Lung (tissue), 11 donors: ENCODE measurements at regions not wholly inside any gene's neighbourhood (a gene's known extent, or its start where the extent isn't known, plus 50 kb on each side); places are given as distances from the start of the nearest gene placed in this dataset.

Experiments used
- ATAC-seq: fragments of 200-7000 bp; cut with Tn5 transposase; one replicate; pipeline ENCODE4 v1.9.1; 2020; ENCODE audit warnings: moderate number of reproducible peaks; ENCODE audit not compliant: insufficient read depth, low FRiP score
- DNase-seq, 3 donors: peaks; one replicate each; pipeline ENCODE4 v3.0.0-alpha.2; 2013 to 2017
- H3K27ac ChIP-seq, 2 donors: one replicate each; pipeline ENCODE4 v1.5.1; 2013; ENCODE audit warnings: mild to moderate bottlenecking in 2 of 2, moderate library complexity in 2 of 2, control low read depth in 1 of 2, inconsistent platforms in 1 of 2, low read depth in 1 of 2, low read length in 1 of 2
- H3K27me3 ChIP-seq, 3 donors: one replicate each; pipeline ENCODE4 v1.5.1; 2013; ENCODE audit warnings: low read length in 2 of 3; ENCODE audit not compliant: control insufficient read depth in 3 of 3, insufficient read depth in 3 of 3
- H3K36me3 ChIP-seq, 4 donors: one replicate each; pipeline ENCODE4 v1.5.1; 2013; ENCODE audit warnings: low read length in 4 of 4, mild to moderate bottlenecking in 1 of 4, moderate library complexity in 1 of 4; ENCODE audit not compliant: control insufficient read depth in 4 of 4, insufficient read depth in 4 of 4
- H3K4me1 ChIP-seq, 5 donors: one replicate each; pipeline ENCODE4 v1.5.1; 2013; ENCODE audit warnings: low read length in 5 of 5, mild to moderate bottlenecking in 2 of 5, moderate library complexity in 1 of 5; ENCODE audit not compliant: control insufficient read depth in 5 of 5, insufficient read depth in 5 of 5
- H3K4me3 ChIP-seq: one replicate; pipeline ENCODE4 v1.5.1; 2013; ENCODE audit warnings: mild to moderate bottlenecking, control low read depth, moderate library complexity
- H3K9ac ChIP-seq, 2 donors: one replicate each; pipeline ENCODE4 v1.5.1; 2013; ENCODE audit warnings: low read length in 2 of 2, control low read depth in 1 of 2; ENCODE audit not compliant: insufficient read depth in 1 of 2
- H3K9me3 ChIP-seq, 4 donors: one replicate each; pipeline ENCODE4 v1.5.1; 2013; ENCODE audit warnings: low read length in 3 of 4, mild to moderate bottlenecking in 1 of 4, moderate library complexity in 1 of 4; ENCODE audit not compliant: control insufficient read depth in 4 of 4, insufficient read depth in 3 of 4
- WGBS, 2 donors: extraction: QIAGEN DNeasy Blood & Tissue Kit; methylation state at CpG; one replicate each; pipeline ENCODE4 v1.1.7; 2013; 5-methylcytosine and 5-hydroxymethylcytosine counted together
- TF ChIP-seq, protein P1 (sequence below): IDR thresholded peaks from 2 replicates; pipeline ENCODE4 v1.5.1; 2012; ENCODE audit warnings: mild to moderate bottlenecking; ENCODE audit errors: control extremely low read depth, extremely low read depth
- donor health status: control.
- donor health status: control.
- donor health status: Bipolar disorder and iron deficiency.
- donor health status: healthy.
- donor health status: DM: yes; HTN: yes; CAD: no.

DNA sequence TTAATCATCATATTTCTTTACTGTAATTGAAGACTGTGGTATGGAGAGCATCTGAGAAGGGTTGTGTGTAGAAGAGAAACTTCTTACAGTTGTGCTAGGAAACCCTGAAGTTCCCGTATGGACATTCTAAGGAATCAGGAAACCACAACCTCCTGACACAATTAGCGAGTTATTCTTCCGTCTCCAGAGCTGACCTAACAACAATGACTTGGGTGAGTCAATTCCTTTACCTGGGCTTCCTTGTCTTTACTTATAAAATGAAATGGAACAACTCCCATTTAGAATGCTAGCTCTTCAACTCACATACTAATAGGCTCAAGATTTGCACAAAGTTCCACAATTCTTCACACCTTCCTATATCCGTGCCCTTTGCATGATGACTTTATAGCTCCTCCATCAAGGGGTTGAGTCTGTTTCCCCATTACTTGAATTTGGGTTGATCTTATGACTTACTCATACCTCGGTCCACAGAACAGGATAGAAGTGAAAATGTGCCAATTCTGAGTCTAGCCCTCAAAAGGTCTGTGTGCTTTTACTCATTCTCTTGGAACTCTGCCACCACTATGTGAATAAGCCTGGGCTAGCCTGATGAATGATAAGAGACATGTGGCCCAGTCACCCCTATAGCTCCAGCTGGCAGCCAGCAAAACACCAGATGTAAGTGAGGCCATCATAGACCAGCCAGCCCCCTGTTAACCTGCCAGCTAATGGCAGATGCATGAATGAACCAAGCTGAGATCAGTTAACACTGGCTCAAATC, 459.4 kb downstream of the ETNK1 start:
- DNase-seq (peak; percentile 18 to 36 (median 34)), ATAC-seq (peak; percentile 47)

DNA sequence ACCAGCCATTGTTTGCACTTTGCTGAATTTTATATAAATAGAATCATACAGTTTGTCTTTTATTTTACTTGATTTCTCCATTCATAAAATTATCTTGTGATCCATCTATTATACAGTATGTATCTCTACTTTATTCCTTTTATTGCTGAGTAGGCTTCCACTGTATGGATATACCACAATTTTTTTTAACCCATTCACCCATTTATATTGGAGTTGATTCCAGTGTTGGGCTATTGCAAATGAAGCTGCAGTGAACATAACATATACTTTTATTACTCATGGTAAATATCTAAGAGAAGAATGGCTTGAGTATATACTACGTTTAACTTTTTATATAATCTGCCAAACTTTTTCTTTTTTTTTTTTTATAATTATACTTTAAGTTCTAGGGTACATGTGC, 463.6 kb downstream of the ETNK1 start:
- no peaks in the 10 kb centered on the region for H3K27me3 ChIP-seq
- 87 to 88% methylated on average over 1 of the region's 1 CpG for WGBS, 2 donors
- no peak overlapping the region for H3K27ac ChIP-seq
- no peak overlapping the region for H3K4me3 ChIP-seq
- no peaks in the 10 kb centered on the region for H3K36me3 ChIP-seq
- ATAC-seq, result no peak
- no peak overlapping the region for H3K9ac ChIP-seq
- H3K4me1 ChIP-seq, result peaks cover 0 to 1% (median 0%) of the 10 kb centered on the region in 5 donors
- no peak for DNase-seq
- peaks cover 0 to 2% (median 0%) of the 10 kb centered on the region in 4 donors for H3K9me3 ChIP-seq
- TF ChIP-seq, protein P1, sequence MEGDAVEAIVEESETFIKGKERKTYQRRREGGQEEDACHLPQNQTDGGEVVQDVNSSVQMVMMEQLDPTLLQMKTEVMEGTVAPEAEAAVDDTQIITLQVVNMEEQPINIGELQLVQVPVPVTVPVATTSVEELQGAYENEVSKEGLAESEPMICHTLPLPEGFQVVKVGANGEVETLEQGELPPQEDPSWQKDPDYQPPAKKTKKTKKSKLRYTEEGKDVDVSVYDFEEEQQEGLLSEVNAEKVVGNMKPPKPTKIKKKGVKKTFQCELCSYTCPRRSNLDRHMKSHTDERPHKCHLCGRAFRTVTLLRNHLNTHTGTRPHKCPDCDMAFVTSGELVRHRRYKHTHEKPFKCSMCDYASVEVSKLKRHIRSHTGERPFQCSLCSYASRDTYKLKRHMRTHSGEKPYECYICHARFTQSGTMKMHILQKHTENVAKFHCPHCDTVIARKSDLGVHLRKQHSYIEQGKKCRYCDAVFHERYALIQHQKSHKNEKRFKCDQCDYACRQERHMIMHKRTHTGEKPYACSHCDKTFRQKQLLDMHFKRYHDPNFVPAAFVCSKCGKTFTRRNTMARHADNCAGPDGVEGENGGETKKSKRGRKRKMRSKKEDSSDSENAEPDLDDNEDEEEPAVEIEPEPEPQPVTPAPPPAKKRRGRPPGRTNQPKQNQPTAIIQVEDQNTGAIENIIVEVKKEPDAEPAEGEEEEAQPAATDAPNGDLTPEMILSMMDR, result no peak

More for the DNA sequence above, 459.4 kb downstream of the ETNK1 start:
- H3K36me3 ChIP-seq, result no peaks in the 10 kb centered on the region
- peaks cover 0 to 2% (median 0%) of the 10 kb centered on the region in 4 donors for H3K9me3 ChIP-seq
- TF ChIP-seq, protein P1, result no peak
- H3K27ac ChIP-seq, result no peak overlapping the region
- H3K9ac ChIP-seq, result no peak overlapping the region
- 79 to 83% methylated on average over 5 of the region's 5 CpGs for WGBS, 2 donors
- H3K4me1 ChIP-seq, result peaks cover 0 to 1% (median 0%) of the 10 kb centered on the region in 5 donors
- no peaks in the 10 kb centered on the region for H3K27me3 ChIP-seq
- no peak overlapping the region for H3K4me3 ChIP-seq

DNA sequence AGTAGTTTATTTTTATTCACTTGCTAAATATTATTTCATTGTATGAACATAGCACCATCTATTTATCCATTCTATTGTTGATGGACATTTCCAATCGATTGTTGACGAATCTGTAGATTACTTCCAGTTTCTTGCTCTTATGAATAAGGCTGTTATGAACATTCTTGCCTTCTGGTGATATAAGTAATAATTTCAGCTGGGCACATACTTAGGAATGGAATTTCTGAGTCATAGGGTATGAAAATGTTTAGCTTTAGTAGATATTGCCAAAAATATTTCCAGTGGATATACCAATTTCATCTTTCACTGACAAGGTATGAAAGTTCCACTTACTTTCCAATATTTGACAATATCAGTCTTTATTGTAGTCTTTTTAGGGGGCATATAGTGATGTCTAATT, 468.5 kb downstream of the ETNK1 start:
- Histone ChIP-seq H3K27ac (no peak overlapping the region), H3K4me3 (no peak overlapping the region), H3K9me3 (no peaks in the 10 kb centered on the region), H3K36me3 (no peaks in the 10 kb centered on the region), H3K4me1 (no peaks in the 10 kb centered on the region), H3K27me3 (no peaks in the 10 kb centered on the region), H3K9ac (no peak overlapping the region)
- ATAC-seq, result no peak
- DNase-seq, result no peak
- TF ChIP-seq, protein P1, result no peak
- WGBS, 2 donors, result 92 to 95% methylated on average over 2 of the region's 2 CpGs
